CD4-positive, alpha-beta T cell treated with Interleukin-15 for 1 hour (primary cell): ENCODE measurements at regions not wholly inside any gene's neighbourhood (a gene's known extent, or its start where the extent isn't known, plus 50 kb on each side); places are given as distances from the start of the nearest gene placed in this dataset.
"Not testable (repeated sequence)": the region's sequence is repeated elsewhere in the genome, so short reads cannot be mapped to it uniquely, and the experiment has no call there.

Source experiments
- DNase-seq: peaks from one replicate; pipeline ENCODE4 v3.0.0-alpha.2; 2020

GRCh38 chr2:239723486-239724193 lies 301.5 kb downstream of the NDUFA10 start:
- no peak for DNase-seq

GRCh38 chr2:239722760-239723470 lies 302.2 kb downstream of the NDUFA10 start:
- DNase-seq, result no peak

- no peak for DNase-seq
Measured at GRCh38 chr2:239721991-239722759, 303.0 kb downstream of the NDUFA10 start.

- no peak for DNase-seq
Measured at GRCh38 chr2:239721531-239721930, 303.6 kb downstream of the NDUFA10 start.

- DNase-seq, result no peak
Measured at GRCh38 chr2:239720361-239721360, 304.5 kb downstream of the NDUFA10 start.

- no peak for DNase-seq
Measured at GRCh38 chr2:239719791-239720360, 305.3 kb downstream of the NDUFA10 start.

- DNase-seq, result not testable (repeated sequence)
Measured at GRCh38 chr2:239718991-239719390, 306.2 kb downstream of the NDUFA10 start.

GRCh38 chr2:239717706-239718105 lies 307.4 kb downstream of the NDUFA10 start:
- no peak for DNase-seq

- DNase-seq, result no peak
Measured at GRCh38 chr2:239717319-239717675, 307.8 kb downstream of the NDUFA10 start.

- DNase-seq, result no peak
Measured at GRCh38 chr2:239716536-239717318, 308.4 kb downstream of the NDUFA10 start.

- no peak for DNase-seq
Measured at GRCh38 chr2:239716009-239716408, 309.1 kb downstream of the NDUFA10 start.

GRCh38 chr2:239715606-239716005 lies 309.5 kb downstream of the NDUFA10 start:
- no peak for DNase-seq

- DNase-seq, result no peak
Measured at GRCh38 chr2:239715202-239715601, 309.9 kb downstream of the NDUFA10 start.

GRCh38 chr2:239714116-239714515 lies 311.0 kb downstream of the NDUFA10 start:
- no peak for DNase-seq

GRCh38 chr2:239712755-239713154 lies 311.9 kb upstream of the HDAC4 start:
- no peak for DNase-seq

GRCh38 chr2:239711911-239712570 lies 311.2 kb upstream of the HDAC4 start:
- no peak for DNase-seq

GRCh38 chr2:239710953-239711861 lies 310.4 kb upstream of the HDAC4 start:
- no peak for DNase-seq

GRCh38 chr2:239706367-239706766 lies 305.5 kb upstream of the HDAC4 start:
- DNase-seq, result no peak

- DNase-seq, result no peak
Measured at GRCh38 chr2:239704737-239705136, 303.9 kb upstream of the HDAC4 start.

- DNase-seq, result no peak
Measured at GRCh38 chr2:239703834-239704233, 303.0 kb upstream of the HDAC4 start.
